H1 (cell line): ENCODE measurements at regions not wholly inside any gene's neighbourhood (a gene's known extent, or its start where the extent isn't known, plus 50 kb on each side); places are given as distances from the start of the nearest gene placed in this dataset.

ENCODE experiments used
- CTCF ChIA-PET: fragments of 300-600 bp; sonication (Branson Sonifier 250); formaldehyde crosslinking; loops from one replicate; lab custom pipeline; 2021; ENCODE audit not compliant: partially characterized antibody; lab: Charles Lee
- POLR2A ChIA-PET: fragments of 300-600 bp; sonication (Branson Sonifier 250); formaldehyde crosslinking; loops from one replicate; lab custom pipeline; 2021; ENCODE audit warnings: inconsistent platforms; ENCODE audit not compliant: partially characterized antibody; lab: Charles Lee
- DNase-seq, 2 experiments: peaks; one replicate each; pipeline versions ENCODE4 v3.0.0 to v3.0.0-alpha.2; 2010 to 2022; ENCODE audit warnings: low spot score in 2 of 2, low read depth in 1 of 2, mixed read lengths in 1 of 2
- FAIRE-seq: peaks from 2 replicates; lab custom pipeline; 2011; peaks lifted over from hg19 to GRCh38; lab: Jason Lieb, UNC
- H2AFZ ChIP-seq: 2 replicates; pipeline ENCODE4 v1.8.1; 2012; ENCODE audit warnings: low read length, inconsistent platforms
- H2AK5ac ChIP-seq: 2 replicates; pipeline ENCODE4 v1.6.1; 2013; ENCODE audit warnings: low read depth, low read length
- H2BK120ac ChIP-seq: replicated peaks from 2 replicates; pipeline ENCODE3; 2013; ENCODE audit warnings: low read depth, low read length, inconsistent platforms
- H2BK12ac ChIP-seq: 2 replicates; pipeline ENCODE4 v1.6.1; 2013; ENCODE audit warnings: low read depth, low read length
- H2BK15ac ChIP-seq: 2 replicates; pipeline ENCODE4 v1.6.1; 2013; ENCODE audit warnings: low read length
- H2BK20ac ChIP-seq: 2 replicates; pipeline ENCODE4 v1.6.1; 2013; ENCODE audit warnings: low read length
- H2BK5ac ChIP-seq: 2 replicates; pipeline ENCODE4 v1.6.1; 2013; ENCODE audit warnings: low read depth, low read length
- H3K14ac ChIP-seq: 2 replicates; pipeline ENCODE4 v1.6.1; 2013; ENCODE audit warnings: inconsistent platforms; ENCODE audit not compliant: insufficient read length
- H3K18ac ChIP-seq: 2 replicates; pipeline ENCODE4 v1.6.1; 2013; ENCODE audit warnings: low read length; ENCODE audit errors: extremely low read depth
- H3K23ac ChIP-seq: 2 replicates; pipeline ENCODE4 v1.6.1; 2013; ENCODE audit warnings: inconsistent platforms; ENCODE audit not compliant: insufficient read length
- H3K23me2 ChIP-seq: 2 replicates; pipeline ENCODE4 v1.6.1; 2013; ENCODE audit warnings: low read depth, low read length
- H3K27ac ChIP-seq: 2 replicates; pipeline ENCODE4 v1.6.1; 2011; ENCODE audit warnings: low read depth, low read length, inconsistent platforms
- H3K27me3 ChIP-seq, 4 experiments: replicated peaks in 1 of 4; 1 replicate in 1 of 4; 2 replicates in 3 of 4; pipeline versions ENCODE4 v1.6.1 to v1.8.1; 2011 to 2013; ENCODE audit warnings: low read length in 3 of 4, mild to moderate bottlenecking in 3 of 4, inconsistent platforms in 2 of 4, mixed read lengths in 2 of 4, moderate library complexity in 1 of 4; ENCODE audit not compliant: control insufficient read depth in 3 of 4, insufficient read depth in 3 of 4; ENCODE audit errors: extremely low read depth in 1 of 4
- H3K36me3 ChIP-seq, 4 experiments: 2 replicates each; pipeline versions ENCODE4 v1.6.1 to v1.8.1; 2011 to 2013; ENCODE audit warnings: mild to moderate bottlenecking in 4 of 4, low read length in 3 of 4, moderate library complexity in 2 of 4, control low read depth in 1 of 4, inconsistent platforms in 1 of 4; ENCODE audit not compliant: insufficient read depth in 4 of 4, control insufficient read depth in 2 of 4
- H3K4ac ChIP-seq: replicated peaks from 2 replicates; pipeline ENCODE3; 2013; ENCODE audit warnings: low read length, low read depth, mixed read lengths, inconsistent platforms; ENCODE audit not compliant: insufficient read length
- H3K4me1 ChIP-seq, 4 experiments: replicated peaks in 1 of 4; 1 replicate in 1 of 4; 2 replicates in 3 of 4; pipeline versions ENCODE4 v1.6.1 to v1.8.1; 2011 to 2013; ENCODE audit warnings: low read length in 3 of 4, inconsistent platforms in 2 of 4, mixed read lengths in 1 of 4; ENCODE audit not compliant: insufficient read depth in 4 of 4, control insufficient read depth in 3 of 4
- H3K4me2 ChIP-seq, 2 experiments: 2 replicates each; pipeline versions ENCODE4 v1.6.1 to v1.8.1; 2011 to 2013; ENCODE audit warnings: low read depth in 2 of 2, low read length in 2 of 2, control low read depth in 1 of 2, inconsistent platforms in 1 of 2, mild to moderate bottlenecking in 1 of 2; ENCODE audit not compliant: insufficient read depth in 1 of 2
- H3K4me3 ChIP-seq, 4 experiments: fragments of 200-600, 300-600 bp in 1 of 4; sonication (generic), shearing (Covaris generic), sonication (Bioruptor Twin) in 1 of 4; 2 replicates each; pipeline versions ENCODE4 v1.5.1 to v1.8.1; 2011 to 2016; ENCODE audit warnings: low read length in 4 of 4, low read depth in 3 of 4, control low read depth in 2 of 4, inconsistent platforms in 2 of 4, mild to moderate bottlenecking in 2 of 4, mixed read lengths in 1 of 4, moderate library complexity in 1 of 4; ENCODE audit not compliant: insufficient read depth in 2 of 4; ENCODE audit errors: extremely low read depth in 1 of 4
- H3K56ac ChIP-seq: replicated peaks from 2 replicates; pipeline ENCODE3; 2013; ENCODE audit warnings: low read depth, mild to moderate bottlenecking, mixed read lengths, low read length, inconsistent platforms; ENCODE audit not compliant: insufficient read length
- H3K79me1 ChIP-seq: 2 replicates; pipeline ENCODE4 v1.6.1; 2013; ENCODE audit warnings: low read depth, low read length, control low read depth
- H3K79me2 ChIP-seq, 2 experiments: 2 replicates each; pipeline versions ENCODE4 v1.6.1 to v1.8.1; 2012 to 2013; ENCODE audit warnings: low read length in 2 of 2, mild to moderate bottlenecking in 2 of 2, inconsistent platforms in 1 of 2; ENCODE audit not compliant: insufficient read depth in 2 of 2, control insufficient read depth in 1 of 2
- H3K9ac ChIP-seq, 4 experiments: replicated peaks in 1 of 4; 1 replicate in 1 of 4; 2 replicates in 3 of 4; pipeline versions ENCODE4 v1.6.1 to v1.8.1; 2011 to 2013; ENCODE audit warnings: low read depth in 3 of 4, low read length in 3 of 4, control low read depth in 2 of 4, mild to moderate bottlenecking in 2 of 4, moderate library complexity in 2 of 4, inconsistent platforms in 1 of 4; ENCODE audit errors: extremely low read depth in 1 of 4
- H3K9me3 ChIP-seq, 2 experiments: 2 replicates each; pipeline versions ENCODE4 v1.6.1 to v1.8.1; 2012 to 2013; ENCODE audit warnings: mild to moderate bottlenecking in 2 of 2, moderate library complexity in 2 of 2, control low read depth in 1 of 2, inconsistent platforms in 1 of 2, low read depth in 1 of 2, low read length in 1 of 2, mixed read lengths in 1 of 2; ENCODE audit not compliant: insufficient read depth in 2 of 2
- H4K20me1 ChIP-seq, 2 experiments: replicated peaks in 1 of 2; 2 replicates each; pipeline versions ENCODE3 to v1.8.1; 2011 to 2013; ENCODE audit warnings: inconsistent platforms in 2 of 2, low read length in 2 of 2, mild to moderate bottlenecking in 1 of 2; ENCODE audit not compliant: insufficient read depth in 2 of 2, control insufficient read depth in 1 of 2
- H4K5ac ChIP-seq: 2 replicates; pipeline ENCODE4 v1.6.1; 2013; ENCODE audit warnings: low read length, low read depth, mixed read lengths, inconsistent platforms; ENCODE audit not compliant: insufficient read length
- H4K8ac ChIP-seq: 2 replicates; pipeline ENCODE4 v1.8.0; 2013; ENCODE audit warnings: mild to moderate bottlenecking, moderate library complexity, low read length, inconsistent platforms; ENCODE audit not compliant: insufficient read depth; ENCODE audit errors: extremely low read depth
- H4K91ac ChIP-seq: replicated peaks from 2 replicates; pipeline ENCODE3; 2013; ENCODE audit warnings: low read length, mixed read lengths, inconsistent platforms; ENCODE audit not compliant: insufficient read length
- ATF3 ChIP-seq: IDR thresholded peaks from 2 replicates; pipeline ENCODE4 v1.6.1; 2011; ENCODE audit warnings: low read depth, mild to moderate bottlenecking, low read length; ENCODE audit not compliant: insufficient read depth
- BRCA1 ChIP-seq: IDR thresholded peaks from 2 replicates; pipeline ENCODE4 v1.6.1; 2012; ENCODE audit warnings: low read depth, low read length, improper control_type of control experiment
- GABPA ChIP-seq: IDR thresholded peaks from 2 replicates; pipeline ENCODE4 v1.6.1; 2011; ENCODE audit warnings: mild to moderate bottlenecking, low read length, moderate library complexity, borderline replicate concordance; ENCODE audit not compliant: insufficient read depth
- HDAC6 ChIP-seq: IDR thresholded peaks from one replicate; pipeline ENCODE4 v1.7.1; 2012; ENCODE audit warnings: low read depth, mild to moderate bottlenecking, inconsistent platforms, low read length, moderate library complexity
- JUND ChIP-seq: IDR thresholded peaks from 2 replicates; pipeline ENCODE4 v1.6.1; 2011; ENCODE audit warnings: mild to moderate bottlenecking, improper control_type of control experiment, low read length
- RBBP5 ChIP-seq: IDR thresholded peaks from 2 replicates; pipeline ENCODE4 v1.7.1; 2012; ENCODE audit warnings: low read depth, mild to moderate bottlenecking, inconsistent platforms, low read length, moderate library complexity, borderline replicate concordance
- RFX5 ChIP-seq: IDR thresholded peaks from 2 replicates; pipeline ENCODE4 v1.6.1; 2011; ENCODE audit warnings: low read depth, low read length, improper control_type of control experiment, borderline replicate concordance
- SAP30 ChIP-seq: fragments of 300-600 bp; sonication (generic); IDR thresholded peaks from 2 replicates; pipeline ENCODE4 v1.7.1; 2012; ENCODE audit warnings: low read length, moderate library complexity, mild to moderate bottlenecking, inconsistent platforms; ENCODE audit not compliant: insufficient read depth, insufficient replicate concordance
- SP1 ChIP-seq: IDR thresholded peaks from 2 replicates; pipeline ENCODE4 v1.6.1; 2011; ENCODE audit warnings: low read depth, low read length
- SP4 ChIP-seq: IDR thresholded peaks from 2 replicates; pipeline ENCODE4 v1.6.1; 2012; ENCODE audit warnings: low read length, inconsistent platforms
- TAF1 ChIP-seq: IDR thresholded peaks from 2 replicates; pipeline ENCODE4 v1.6.1; 2011; ENCODE audit warnings: mild to moderate bottlenecking, low read depth, low read length
- TAF7 ChIP-seq: optimal IDR thresholded peaks from 2 replicates; pipeline ENCODE3; 2011; ENCODE audit warnings: low read depth, mild to moderate bottlenecking, inconsistent platforms, low read length, moderate library complexity, borderline replicate concordance
- WGBS, 2 experiments: shearing (Covaris generic) in 1 of 2; methylation state at CpG; one replicate each; pipeline versions ENCODE4 v1.1.6 to v1.1.7; 2013 to 2015; ENCODE audit warnings: low lambda C conversion rate in 2 of 2, mixed read lengths in 2 of 2, inconsistent platforms in 1 of 2, low coverage in 1 of 2, missing lambda C conversion rate in 1 of 2; ENCODE audit not compliant: insufficient replicate concordance in 2 of 2, insufficient coverage in 1 of 2, insufficient read length in 1 of 2; ENCODE audit errors: extremely low coverage in 1 of 2, missing lambda C conversion rate in 1 of 2; 5-methylcytosine and 5-hydroxymethylcytosine counted together
- TF ChIP-seq, protein P1 (sequence below): IDR thresholded peaks from 2 replicates; pipeline ENCODE4 v1.6.1; 2011; ENCODE audit warnings: low read length, improper control_type of control experiment

DNA sequence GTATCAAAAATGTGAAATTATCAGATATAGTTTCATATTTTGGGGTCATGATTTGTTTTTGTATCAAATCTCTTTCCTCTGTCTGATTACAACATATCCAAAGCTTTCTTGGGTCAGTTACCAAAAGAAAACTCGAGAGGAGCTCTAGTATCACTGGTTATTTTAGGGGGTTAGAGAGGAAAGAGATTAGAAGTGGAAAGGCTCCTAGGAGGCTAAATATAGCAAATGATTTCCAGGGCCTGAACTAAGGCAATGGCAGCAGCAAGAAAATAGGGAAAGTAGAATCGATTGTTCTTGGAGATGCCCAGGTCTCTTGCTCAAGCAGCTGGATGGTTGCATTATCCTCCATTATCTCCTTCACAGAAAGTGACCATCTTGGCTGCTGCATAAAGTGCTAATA, 72.9 kb downstream of the NHLRC3 start:
- DNase-seq (no peak), FAIRE-seq (no peak)
- H2BK5ac ChIP-seq, result no peak overlapping the region
- TF ChIP-seq TAF7 (no peak), RFX5 (no peak), SP4 (no peak), ATF3 (no peak), SAP30 (no peak), SP1 (no peak), HDAC6 (no peak), BRCA1 (no peak), TAF1 (no peak), JUND (no peak), RBBP5 (no peak), GABPA (no peak)
- TF ChIP-seq, protein P1, sequence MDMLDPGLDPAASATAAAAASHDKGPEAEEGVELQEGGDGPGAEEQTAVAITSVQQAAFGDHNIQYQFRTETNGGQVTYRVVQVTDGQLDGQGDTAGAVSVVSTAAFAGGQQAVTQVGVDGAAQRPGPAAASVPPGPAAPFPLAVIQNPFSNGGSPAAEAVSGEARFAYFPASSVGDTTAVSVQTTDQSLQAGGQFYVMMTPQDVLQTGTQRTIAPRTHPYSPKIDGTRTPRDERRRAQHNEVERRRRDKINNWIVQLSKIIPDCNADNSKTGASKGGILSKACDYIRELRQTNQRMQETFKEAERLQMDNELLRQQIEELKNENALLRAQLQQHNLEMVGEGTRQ, result no peak
- ChIA-PET POLR2A (no interaction called here), CTCF (no interaction called here)
- no peak overlapping the region for H3K9ac ChIP-seq
- no peaks in the 10 kb centered on the region for H3K36me3 ChIP-seq
- no peaks in the 10 kb centered on the region for H3K23me2 ChIP-seq
- H3K79me2 ChIP-seq, result no peaks in the 10 kb centered on the region
- no peak overlapping the region for H3K4me2 ChIP-seq
- no peaks in the 10 kb centered on the region for H4K20me1 ChIP-seq
- no peak overlapping the region for H3K56ac ChIP-seq
- no peak overlapping the region for H3K27ac ChIP-seq
- H3K23ac ChIP-seq, result no peak overlapping the region
- H2BK15ac ChIP-seq, result no peak overlapping the region
- no peaks in the 10 kb centered on the region for H3K9me3 ChIP-seq
- no peak overlapping the region for H3K4me3 ChIP-seq
- no peak overlapping the region for H3K14ac ChIP-seq
- 39% methylated on average over 2 of the region's 2 CpGs; no CpG with 5 or more reads in 1 of the 2 experiments for WGBS, 2 experiments
- no peak overlapping the region for H4K91ac ChIP-seq
- no peak overlapping the region for H2BK20ac ChIP-seq
- H2BK12ac ChIP-seq, result no peak overlapping the region
- no peaks in the 10 kb centered on the region for H3K4me1 ChIP-seq
- H4K5ac ChIP-seq, result no peak overlapping the region
- no peak overlapping the region for H2BK120ac ChIP-seq
- no peak overlapping the region for H2AFZ ChIP-seq
- no peak overlapping the region for H3K18ac ChIP-seq
- no peaks in the 10 kb centered on the region; a peak in 1 of 7 replicates for H3K27me3 ChIP-seq
- H3K4ac ChIP-seq, result no peak overlapping the region
- H4K8ac ChIP-seq, result no peak overlapping the region
- H2AK5ac ChIP-seq, result no peak overlapping the region
- H3K79me1 ChIP-seq, result no peaks in the 10 kb centered on the region
